SU-DHL-6 (cell line): ENCODE measurements at regions not wholly inside any gene's neighbourhood (a gene's known extent, or its start where the extent isn't known, plus 50 kb on each side); places are given as distances from the start of the nearest gene placed in this dataset.
"Not testable (repeated sequence)": the region's sequence is repeated elsewhere in the genome, so short reads cannot be mapped to it uniquely, and the experiment has no call there.

Experiments used
- CTCF ChIP-seq: fragments of 200-600 bp; sonication (generic); IDR thresholded peaks from one replicate; pipeline ENCODE4 v1.5.1; 2017; ENCODE audit warnings: antibody characterized with exemption, mild to moderate bottlenecking, low read length, moderate library complexity; ENCODE audit not compliant: insufficient read depth, poor library complexity, severe bottlenecking
- EZH2phosphoT487 ChIP-seq: fragments of 200-600 bp; sonication (generic), shearing (Covaris generic); conservative IDR thresholded peaks from 2 replicates; pipeline ENCODE4 v1.6.1; 2018; ENCODE audit warnings: mild to moderate bottlenecking, antibody characterized with exemption, low read length, moderate library complexity, mixed read lengths

GRCh38 chr6:27830600-27831433 lies 81.4 kb downstream of the OR2B2 start:
- TF ChIP-seq CTCF, EZH2phosphoT487: not testable (repeated sequence)
